HepG2 (cell line): ENCODE measurements at regions not wholly inside any gene's neighbourhood (a gene's known extent, or its start where the extent isn't known, plus 50 kb on each side); places are given as distances from the start of the nearest gene placed in this dataset.

Experiments used
- GTF2F1 ChIP-seq: fragments of 150-350 bp; IDR thresholded peaks from 2 replicates; pipeline ENCODE4 v1.6.1; 2014; ENCODE audit warnings: low read length
- IRF2 ChIP-seq: IDR thresholded peaks from 2 replicates; pipeline ENCODE4 v1.6.1; 2018; ENCODE audit warnings: missing genetic modification reagents, missing compliant biosample characterization
- MAFG ChIP-seq: sonication (generic); formaldehyde crosslinking; IDR thresholded peaks from 2 replicates; pipeline ENCODE4 v1.5.1; 2020; ENCODE audit warnings: mild to moderate bottlenecking, missing genetic modification reagents
- NONO ChIP-seq, 2 experiments: fragments of 450-650 bp in 1 of 2; sonication (generic) in 1 of 2; formaldehyde crosslinking in 1 of 2; IDR thresholded peaks in 1 of 2; conservative IDR thresholded peaks in 1 of 2; 2 replicates each; pipeline versions ENCODE4 v1.6.1 to v1.8.0; 2017 to 2022; ENCODE audit warnings: mild to moderate bottlenecking in 1 of 2, missing genetic modification reagents in 1 of 2, moderate library complexity in 1 of 2
- RFX5 ChIP-seq: IDR thresholded peaks from 2 replicates; pipeline ENCODE4 v1.6.1; 2011; ENCODE audit warnings: low read depth, low read length, improper control_type of control experiment
- SMC3 ChIP-seq: IDR thresholded peaks from 2 replicates; pipeline ENCODE4 v1.6.1; 2011; ENCODE audit warnings: low read length, improper control_type of control experiment
- TF ChIP-seq, protein P1 (sequence below): sonication (generic); formaldehyde crosslinking; IDR thresholded peaks from 2 replicates; pipeline ENCODE4 v1.5.0; 2020; ENCODE audit warnings: mild to moderate bottlenecking, missing genetic modification reagents, moderate library complexity
- TF ChIP-seq, protein P2 (sequence below): sonication (generic); formaldehyde crosslinking; IDR thresholded peaks from 2 replicates; pipeline ENCODE4 v1.5.1; 2020; ENCODE audit warnings: missing genetic modification reagents, mild to moderate bottlenecking, borderline replicate concordance

DNA sequence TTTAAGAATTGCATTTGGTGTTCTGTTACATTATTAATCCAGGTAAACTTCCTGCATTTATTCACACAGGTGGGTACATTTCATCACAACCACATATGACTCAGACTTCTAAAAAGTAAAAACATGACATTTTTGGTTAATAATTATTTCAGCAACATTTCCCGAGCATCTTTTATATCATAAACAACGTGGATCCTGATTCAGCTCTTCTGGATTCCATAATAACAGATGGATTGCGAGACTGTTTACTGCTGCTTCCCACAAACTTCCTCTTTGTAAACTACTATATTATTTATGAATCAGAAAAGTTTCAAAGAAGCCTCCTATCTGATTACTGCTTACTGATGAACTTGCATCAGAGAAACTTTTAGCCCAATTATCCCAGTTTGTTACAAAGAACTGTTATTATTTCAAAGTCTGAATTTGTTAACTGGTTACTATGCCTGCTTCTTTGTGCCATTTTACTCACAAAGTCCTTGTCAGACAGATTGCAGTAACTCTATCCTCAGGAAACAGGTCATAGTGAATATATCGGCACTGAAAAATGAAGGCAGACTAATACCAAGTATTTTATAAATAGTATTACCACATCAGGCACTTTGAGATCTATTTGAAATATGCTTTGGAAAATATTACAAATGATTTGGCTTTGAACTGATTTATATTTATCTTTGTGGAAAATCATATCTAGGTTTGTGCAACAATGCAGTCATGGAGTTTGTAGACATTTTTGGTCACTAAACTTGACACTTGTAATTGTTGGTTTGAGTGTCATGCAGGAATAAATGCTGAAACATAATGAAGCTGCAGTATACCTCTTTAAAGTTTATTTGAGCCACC is 511.6 kb downstream of the PLCL1 start:
- TF ChIP-seq IRF2 (CRISPR knock-in tag): no peak
- no peak for TF ChIP-seq RFX5
- TF ChIP-seq, protein P1, sequence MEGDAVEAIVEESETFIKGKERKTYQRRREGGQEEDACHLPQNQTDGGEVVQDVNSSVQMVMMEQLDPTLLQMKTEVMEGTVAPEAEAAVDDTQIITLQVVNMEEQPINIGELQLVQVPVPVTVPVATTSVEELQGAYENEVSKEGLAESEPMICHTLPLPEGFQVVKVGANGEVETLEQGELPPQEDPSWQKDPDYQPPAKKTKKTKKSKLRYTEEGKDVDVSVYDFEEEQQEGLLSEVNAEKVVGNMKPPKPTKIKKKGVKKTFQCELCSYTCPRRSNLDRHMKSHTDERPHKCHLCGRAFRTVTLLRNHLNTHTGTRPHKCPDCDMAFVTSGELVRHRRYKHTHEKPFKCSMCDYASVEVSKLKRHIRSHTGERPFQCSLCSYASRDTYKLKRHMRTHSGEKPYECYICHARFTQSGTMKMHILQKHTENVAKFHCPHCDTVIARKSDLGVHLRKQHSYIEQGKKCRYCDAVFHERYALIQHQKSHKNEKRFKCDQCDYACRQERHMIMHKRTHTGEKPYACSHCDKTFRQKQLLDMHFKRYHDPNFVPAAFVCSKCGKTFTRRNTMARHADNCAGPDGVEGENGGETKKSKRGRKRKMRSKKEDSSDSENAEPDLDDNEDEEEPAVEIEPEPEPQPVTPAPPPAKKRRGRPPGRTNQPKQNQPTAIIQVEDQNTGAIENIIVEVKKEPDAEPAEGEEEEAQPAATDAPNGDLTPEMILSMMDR: no peak
- no peak for TF ChIP-seq MAFG
- no peak for TF ChIP-seq NONO (IDR thresholded peaks at IDR 0.05)
- no peak for TF ChIP-seq NONO (CRISPR knock-in tag; conservative IDR thresholded peaks at IDR 0.05)
- TF ChIP-seq GTF2F1: no peak
- TF ChIP-seq SMC3: no peak
- TF ChIP-seq, protein P2, sequence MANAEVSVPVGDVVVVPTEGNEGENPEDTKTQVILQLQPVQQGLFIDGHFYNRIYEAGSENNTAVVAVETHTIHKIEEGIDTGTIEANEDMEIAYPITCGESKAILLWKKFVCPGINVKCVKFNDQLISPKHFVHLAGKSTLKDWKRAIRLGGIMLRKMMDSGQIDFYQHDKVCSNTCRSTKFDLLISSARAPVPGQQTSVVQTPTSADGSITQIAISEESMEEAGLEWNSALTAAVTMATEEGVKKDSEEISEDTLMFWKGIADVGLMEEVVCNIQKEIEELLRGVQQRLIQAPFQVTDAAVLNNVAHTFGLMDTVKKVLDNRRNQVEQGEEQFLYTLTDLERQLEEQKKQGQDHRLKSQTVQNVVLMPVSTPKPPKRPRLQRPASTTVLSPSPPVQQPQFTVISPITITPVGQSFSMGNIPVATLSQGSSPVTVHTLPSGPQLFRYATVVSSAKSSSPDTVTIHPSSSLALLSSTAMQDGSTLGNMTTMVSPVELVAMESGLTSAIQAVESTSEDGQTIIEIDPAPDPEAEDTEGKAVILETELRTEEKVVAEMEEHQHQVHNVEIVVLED (CRISPR knock-in tag): no peak
